ENCODE measurements at regions not wholly inside any gene's neighbourhood (a gene's known extent, or its start where the extent isn't known, plus 50 kb on each side); places are given as distances from the start of the nearest gene placed in this dataset.

- no peak overlapping the region for H3K4me3 ChIP-seq (ENCODE audit: low read length in 2 of 2)
- no peak overlapping the region for H2AFZ ChIP-seq (ENCODE audit: low read length)
- H3K27me3 ChIP-seq (ENCODE audit: control insufficient read depth in 3 of 3, insufficient read depth in 3 of 3, low read depth in 1 of 3, low read length in 3 of 3): no peaks in the 10 kb centered on the region
- H2BK15ac ChIP-seq (ENCODE audit: low read length): no peak overlapping the region
- no peak overlapping the region for H2BK120ac ChIP-seq (ENCODE audit: low read depth, low read length)
- H3K4ac ChIP-seq (ENCODE audit: low read length): no peak overlapping the region
- no peak overlapping the region for H3K14ac ChIP-seq (ENCODE audit: low read length)
- no peak for DNase-seq (ENCODE audit: low spot score)
- no peak overlapping the region for H2AK5ac ChIP-seq (ENCODE audit: low read depth, low read length)
- H3K23ac ChIP-seq (ENCODE audit: low read depth, low read length, poor library complexity): no peak overlapping the region
- H2BK5ac ChIP-seq (ENCODE audit: low read length): no peak overlapping the region
- H3K27ac ChIP-seq (replicated peaks; ENCODE audit: low read length): no peak overlapping the region
- H3K9me3 ChIP-seq (replicated peaks in 1 of 2; ENCODE audit: control insufficient read depth in 2 of 2, insufficient read depth in 1 of 2, low read depth in 1 of 2, low read length in 2 of 2): no peaks in the 10 kb centered on the region
- no peak overlapping the region for H4K91ac ChIP-seq (ENCODE audit: low read depth, low read length, poor library complexity)
- no peak overlapping the region for H2BK12ac ChIP-seq (ENCODE audit: low read length)
- H3K4me1 ChIP-seq (ENCODE audit: control insufficient read depth in 2 of 2, insufficient read depth in 1 of 2, low read depth in 1 of 2, low read length in 2 of 2): no peaks in the 10 kb centered on the region
- no peak overlapping the region for H3K9ac ChIP-seq (ENCODE audit: low read depth, low read length, poor library complexity)
- H3K79me1 ChIP-seq (ENCODE audit: low read depth, low read length): no peaks in the 10 kb centered on the region
- H3K36me3 ChIP-seq (replicated peaks in 1 of 2; ENCODE audit: control insufficient read depth in 2 of 2, insufficient read depth in 2 of 2, low read length in 2 of 2): no peaks in the 10 kb centered on the region
- H4K8ac ChIP-seq (ENCODE audit: low read depth, low read length): no peak overlapping the region
- H3K4me2 ChIP-seq (ENCODE audit: insufficient read depth, low read length, poor library complexity, severe bottlenecking): no peak overlapping the region
- H3K18ac ChIP-seq (ENCODE audit: low read length): no peak overlapping the region
These were observed 88.2 kb upstream of the TSC22D2 start for GRCh38 chr3:150319900-150320299.

GRCh38 chr3:150317469-150317868, 90.6 kb upstream of the TSC22D2 start:
- Histone ChIP-seq H3K27ac (replicated peaks; ENCODE audit: low read length) (no peak overlapping the region), H4K91ac (ENCODE audit: low read depth, low read length, poor library complexity) (no peak overlapping the region)
- no CpG with 5 or more reads among the region's 2 CpGs for WGBS, 2 donors (ENCODE audit: extremely low coverage in 2 of 2, insufficient read length in 2 of 2, insufficient replicate concordance in 1 of 2)

GRCh38 chr3:150315721-150316120, 92.4 kb upstream of the TSC22D2 start:
- Histone ChIP-seq H3K14ac (ENCODE audit: low read length) (no peak overlapping the region), H3K9ac (ENCODE audit: low read depth, low read length, poor library complexity) (no peak overlapping the region), H2AK5ac (ENCODE audit: low read depth, low read length) (no peak overlapping the region), H2AFZ (ENCODE audit: low read length) (no peak overlapping the region), H2BK5ac (ENCODE audit: low read length) (no peak overlapping the region), H3K4me3 (ENCODE audit: low read length in 2 of 2) (no peak overlapping the region), H2BK120ac (ENCODE audit: low read depth, low read length) (no peak overlapping the region), H4K91ac (ENCODE audit: low read depth, low read length, poor library complexity) (no peak overlapping the region), H3K4me1 (ENCODE audit: control insufficient read depth in 2 of 2, insufficient read depth in 1 of 2, low read depth in 1 of 2, low read length in 2 of 2) (no peaks in the 10 kb centered on the region), H3K36me3 (replicated peaks in 1 of 2; ENCODE audit: control insufficient read depth in 2 of 2, insufficient read depth in 2 of 2, low read length in 2 of 2) (no peaks in the 10 kb centered on the region), H3K4me2 (ENCODE audit: insufficient read depth, low read length, poor library complexity, severe bottlenecking) (no peak overlapping the region), H3K4ac (ENCODE audit: low read length) (no peak overlapping the region), H2BK15ac (ENCODE audit: low read length) (no peak overlapping the region), H3K9me3 (replicated peaks in 1 of 2; ENCODE audit: control insufficient read depth in 2 of 2, insufficient read depth in 1 of 2, low read depth in 1 of 2, low read length in 2 of 2) (no peaks in the 10 kb centered on the region), H3K79me1 (ENCODE audit: low read depth, low read length) (no peaks in the 10 kb centered on the region), H3K23ac (ENCODE audit: low read depth, low read length, poor library complexity) (no peak overlapping the region), H2BK12ac (ENCODE audit: low read length) (no peak overlapping the region), H3K18ac (ENCODE audit: low read length) (no peak overlapping the region), H3K27me3 (ENCODE audit: control insufficient read depth in 3 of 3, insufficient read depth in 3 of 3, low read depth in 1 of 3, low read length in 3 of 3) (peaks cover 0 to 5% (median 0%) of the 10 kb centered on the region in 3 experiments), H4K8ac (ENCODE audit: low read depth, low read length) (no peak overlapping the region), H3K27ac (replicated peaks; ENCODE audit: low read length) (no peak overlapping the region)
- no CpG with 5 or more reads among the region's 1 CpG for WGBS, 2 donors (ENCODE audit: extremely low coverage in 2 of 2, insufficient read length in 2 of 2, insufficient replicate concordance in 1 of 2)
- no peak for DNase-seq (ENCODE audit: low spot score)

More at GRCh38 chr3:150317469-150317868, 90.6 kb upstream of the TSC22D2 start:
- no peak overlapping the region for H2AFZ ChIP-seq (ENCODE audit: low read length)
- no peak overlapping the region for H3K4ac ChIP-seq (ENCODE audit: low read length)
- no peak overlapping the region for H3K14ac ChIP-seq (ENCODE audit: low read length)
- H3K4me2 ChIP-seq (ENCODE audit: insufficient read depth, low read length, poor library complexity, severe bottlenecking): no peak overlapping the region
- no peak overlapping the region for H3K18ac ChIP-seq (ENCODE audit: low read length)
- H2BK15ac ChIP-seq (ENCODE audit: low read length): no peak overlapping the region
- H4K8ac ChIP-seq (ENCODE audit: low read depth, low read length): no peak overlapping the region
- no peak overlapping the region for H2BK5ac ChIP-seq (ENCODE audit: low read length)
- no peak for DNase-seq (ENCODE audit: low spot score)
- H3K79me1 ChIP-seq (ENCODE audit: low read depth, low read length): no peaks in the 10 kb centered on the region
- no peaks in the 10 kb centered on the region for H3K36me3 ChIP-seq (replicated peaks in 1 of 2; ENCODE audit: control insufficient read depth in 2 of 2, insufficient read depth in 2 of 2, low read length in 2 of 2)
- H3K4me3 ChIP-seq (ENCODE audit: low read length in 2 of 2): no peak overlapping the region
- no peaks in the 10 kb centered on the region for H3K4me1 ChIP-seq (ENCODE audit: control insufficient read depth in 2 of 2, insufficient read depth in 1 of 2, low read depth in 1 of 2, low read length in 2 of 2)
- peaks cover 0 to 5% (median 0%) of the 10 kb centered on the region in 3 experiments for H3K27me3 ChIP-seq (ENCODE audit: control insufficient read depth in 3 of 3, insufficient read depth in 3 of 3, low read depth in 1 of 3, low read length in 3 of 3)
- H2AK5ac ChIP-seq (ENCODE audit: low read depth, low read length): no peak overlapping the region
- no peak overlapping the region for H3K9ac ChIP-seq (ENCODE audit: low read depth, low read length, poor library complexity)
- no peaks in the 10 kb centered on the region for H3K9me3 ChIP-seq (replicated peaks in 1 of 2; ENCODE audit: control insufficient read depth in 2 of 2, insufficient read depth in 1 of 2, low read depth in 1 of 2, low read length in 2 of 2)
- H3K23ac ChIP-seq (ENCODE audit: low read depth, low read length, poor library complexity): no peak overlapping the region
- no peak overlapping the region for H2BK12ac ChIP-seq (ENCODE audit: low read length)
- no peak overlapping the region for H2BK120ac ChIP-seq (ENCODE audit: low read depth, low read length)

GRCh38 chr3:150314248-150315004, 93.7 kb upstream of the TSC22D2 start:
- Histone ChIP-seq H3K14ac (ENCODE audit: low read length) (no peak overlapping the region), H3K18ac (ENCODE audit: low read length) (no peak overlapping the region), H3K27ac (replicated peaks; ENCODE audit: low read length) (no peak overlapping the region), H2BK120ac (ENCODE audit: low read depth, low read length) (no peak overlapping the region), H3K79me1 (ENCODE audit: low read depth, low read length) (no peaks in the 10 kb centered on the region), H3K9me3 (replicated peaks in 1 of 2; ENCODE audit: control insufficient read depth in 2 of 2, insufficient read depth in 1 of 2, low read depth in 1 of 2, low read length in 2 of 2) (no peaks in the 10 kb centered on the region), H2BK5ac (ENCODE audit: low read length) (no peak overlapping the region), H2AFZ (ENCODE audit: low read length) (no peak overlapping the region), H4K8ac (ENCODE audit: low read depth, low read length) (no peak overlapping the region), H3K27me3 (ENCODE audit: control insufficient read depth in 3 of 3, insufficient read depth in 3 of 3, low read depth in 1 of 3, low read length in 3 of 3) (peaks cover 0 to 5% (median 0%) of the 10 kb centered on the region in 3 experiments), H3K36me3 (replicated peaks in 1 of 2; ENCODE audit: control insufficient read depth in 2 of 2, insufficient read depth in 2 of 2, low read length in 2 of 2) (no peaks in the 10 kb centered on the region), H4K91ac (ENCODE audit: low read depth, low read length, poor library complexity) (no peak overlapping the region), H3K23ac (ENCODE audit: low read depth, low read length, poor library complexity) (no peak overlapping the region), H3K4me3 (ENCODE audit: low read length in 2 of 2) (no peak overlapping the region), H3K9ac (ENCODE audit: low read depth, low read length, poor library complexity) (no peak overlapping the region), H3K4ac (ENCODE audit: low read length) (no peak overlapping the region), H3K4me2 (ENCODE audit: insufficient read depth, low read length, poor library complexity, severe bottlenecking) (no peak overlapping the region), H3K4me1 (ENCODE audit: control insufficient read depth in 2 of 2, insufficient read depth in 1 of 2, low read depth in 1 of 2, low read length in 2 of 2) (no peaks in the 10 kb centered on the region), H2BK12ac (ENCODE audit: low read length) (no peak overlapping the region), H2AK5ac (ENCODE audit: low read depth, low read length) (no peak overlapping the region), H2BK15ac (ENCODE audit: low read length) (no peak overlapping the region)
- WGBS, 2 donors (ENCODE audit: extremely low coverage in 2 of 2, insufficient read length in 2 of 2, insufficient replicate concordance in 1 of 2): no CpG with 5 or more reads among the region's 5 CpGs
- no peak for DNase-seq (ENCODE audit: low spot score)
